Activated CD8-positive, alpha-beta T cell treated with anti-CD3 and anti-CD28 coated beads, Interleukin-2, amount 10 ng/mL, durations not matched to agents 7 days and 5 days (primary cell): ENCODE measurements at regions not wholly inside any gene's neighbourhood (a gene's known extent, or its start where the extent isn't known, plus 50 kb on each side); places are given as distances from the start of the nearest gene placed in this dataset.
"Not testable (repeated sequence)": the region's sequence is repeated elsewhere in the genome, so short reads cannot be mapped to it uniquely, and the experiment has no call there.

Experiments
- ATAC-seq: fragments of 150-1000 bp; cut with Tn5 transposase; one replicate; pipeline ENCODE4 v1.10.0; 2021; ENCODE audit warnings: moderate library complexity
- CTCF ChIA-PET: fragments of 350-600 bp; sonication (Branson Sonifier 250); formaldehyde crosslinking; loops from one replicate; lab custom pipeline; 2021; ENCODE audit warnings: antibody characterized with exemption; lab: Charles Lee
- POLR2A ChIA-PET: fragments of 350-600 bp; sonication (Branson Sonifier 250); formaldehyde crosslinking; loops from one replicate; lab custom pipeline; 2021; ENCODE audit warnings: antibody characterized with exemption; lab: Charles Lee
- DNase-seq: peaks from one replicate; pipeline ENCODE4 v3.0.0-alpha.2; 2020
- H3K27ac Mint-ChIP-seq: one replicate; pipeline ENCODE4 v1.8.0; 2021; ENCODE audit warnings: mild to moderate bottlenecking, mixed read lengths
- H3K27me3 Mint-ChIP-seq: one replicate; pipeline ENCODE4 v1.8.0; 2021; ENCODE audit warnings: low read depth, mixed read lengths
- H3K36me3 Mint-ChIP-seq: one replicate; pipeline ENCODE4 v1.8.0; 2021; ENCODE audit warnings: low read depth, mixed read lengths
- H3K4me1 Mint-ChIP-seq: one replicate; pipeline ENCODE4 v1.8.0; 2021; ENCODE audit warnings: low read depth, mixed read lengths
- H3K4me3 Mint-ChIP-seq: one replicate; pipeline ENCODE4 v1.8.0; 2021; ENCODE audit warnings: mild to moderate bottlenecking, mixed read lengths
- H3K9me3 Mint-ChIP-seq: one replicate; pipeline ENCODE4 v1.8.0; 2022; ENCODE audit warnings: mixed read lengths; ENCODE audit not compliant: insufficient read depth

- no peak overlapping the region for H3K4me3 Mint-ChIP-seq
- H3K27ac Mint-ChIP-seq = no peak overlapping the region
- ATAC-seq (no peak), DNase-seq (no peak)
- ChIA-PET CTCF (no interaction called here), POLR2A (no interaction called here)
- H3K9me3 Mint-ChIP-seq = peaks cover 21% of the 10 kb centered on the region
- H3K36me3 Mint-ChIP-seq = no peaks in the 10 kb centered on the region
- H3K27me3 Mint-ChIP-seq = no peaks in the 10 kb centered on the region
- H3K4me1 Mint-ChIP-seq = no peaks in the 10 kb centered on the region
Observed at GRCh38 chr9:79425840-79426239, 145.9 kb upstream of the TLE4 start.

- Mint-ChIP-seq H3K27me3 (peaks cover 2% of the 10 kb centered on the region), H3K36me3 (no peaks in the 10 kb centered on the region), H3K9me3 (peaks cover 16% of the 10 kb centered on the region), H3K4me3 (no peak overlapping the region), H3K4me1 (no peaks in the 10 kb centered on the region), H3K27ac (no peak overlapping the region)
- POLR2A ChIA-PET = no interaction called here
- no peak for ATAC-seq
- CTCF ChIA-PET = no interaction called here
- no peak for DNase-seq
Observed at GRCh38 chr9:79428422-79428821, 143.3 kb upstream of the TLE4 start.

GRCh38 chr9:79430619-79431018, 141.1 kb upstream of the TLE4 start:
- H3K27ac Mint-ChIP-seq = no peak overlapping the region
- H3K36me3 Mint-ChIP-seq = no peaks in the 10 kb centered on the region
- ATAC-seq (no peak), DNase-seq (no peak)
- H3K4me3 Mint-ChIP-seq = no peak overlapping the region
- H3K4me1 Mint-ChIP-seq = no peaks in the 10 kb centered on the region
- peaks cover 11% of the 10 kb centered on the region for H3K9me3 Mint-ChIP-seq
- peaks cover 2% of the 10 kb centered on the region for H3K27me3 Mint-ChIP-seq
- ChIA-PET POLR2A (no interaction called here), CTCF (no interaction called here)

- CTCF ChIA-PET = no interaction called here
- H3K4me1 Mint-ChIP-seq = no peaks in the 10 kb centered on the region
- peaks cover 2% of the 10 kb centered on the region for H3K27me3 Mint-ChIP-seq
- no peak overlapping the region for H3K27ac Mint-ChIP-seq
- peaks cover 5% of the 10 kb centered on the region for H3K9me3 Mint-ChIP-seq
- POLR2A ChIA-PET = no interaction called here
- no peak overlapping the region for H3K4me3 Mint-ChIP-seq
- no peak for ATAC-seq
- DNase-seq = no peak
- H3K36me3 Mint-ChIP-seq = no peaks in the 10 kb centered on the region
Observed at GRCh38 chr9:79431019-79431679, 140.6 kb upstream of the TLE4 start.

- CTCF ChIA-PET = interaction anchor here (0.7 kb wide), 1 partner anchor 15 kb away, joined by 3 read pairs; no protein-coding TSS in a partner anchor
- Mint-ChIP-seq H3K27me3 (peaks cover 2% of the 10 kb centered on the region), H3K4me3 (no peak overlapping the region), H3K27ac (no peak overlapping the region), H3K36me3 (no peaks in the 10 kb centered on the region), H3K4me1 (no peaks in the 10 kb centered on the region), H3K9me3 (peaks cover 4% of the 10 kb centered on the region)
- POLR2A ChIA-PET = no interaction called here
- ATAC-seq (no peak), DNase-seq (no peak)
Observed at GRCh38 chr9:79432485-79432884, 139.3 kb upstream of the TLE4 start.

- CTCF ChIA-PET = no interaction called here
- DNase-seq = no peak
- Mint-ChIP-seq H3K9me3 (peaks cover 4% of the 10 kb centered on the region), H3K27me3 (peaks cover 2% of the 10 kb centered on the region), H3K36me3 (no peaks in the 10 kb centered on the region), H3K4me1 (no peaks in the 10 kb centered on the region), H3K4me3 (no peak overlapping the region), H3K27ac (no peak overlapping the region)
- ATAC-seq = no peak
- POLR2A ChIA-PET = no interaction called here
Observed at GRCh38 chr9:79433703-79434102, 138.1 kb upstream of the TLE4 start.

- DNase-seq = peak; percentile 40
- H3K4me1 Mint-ChIP-seq, H3K36me3 Mint-ChIP-seq, CTCF ChIA-PET, H3K27me3 Mint-ChIP-seq, H3K27ac Mint-ChIP-seq, ATAC-seq, POLR2A ChIA-PET, H3K9me3 Mint-ChIP-seq: not testable (repeated sequence)
- peak overlapping the region; percentile 38 for H3K4me3 Mint-ChIP-seq
Observed at GRCh38 chr9:79439221-79439620, 132.5 kb upstream of the TLE4 start.

- Mint-ChIP-seq H3K4me1 (no peaks in the 10 kb centered on the region), H3K36me3 (no peaks in the 10 kb centered on the region), H3K9me3 (no peaks in the 10 kb centered on the region), H3K27me3 (no peaks in the 10 kb centered on the region), H3K4me3 (no peak overlapping the region), H3K27ac (no peak overlapping the region)
- ChIA-PET POLR2A (no interaction called here), CTCF (no interaction called here)
- ATAC-seq (no peak), DNase-seq (no peak)
Observed at GRCh38 chr9:79446523-79447307, 125.0 kb upstream of the TLE4 start.

- no peak overlapping the region for H3K4me3 Mint-ChIP-seq
- H3K27me3 Mint-ChIP-seq = peaks cover under 1% of the 10 kb centered on the region
- H3K27ac Mint-ChIP-seq = no peak overlapping the region
- ChIA-PET POLR2A (no interaction called here), CTCF (no interaction called here)
- H3K9me3 Mint-ChIP-seq = peaks cover 1% of the 10 kb centered on the region
- no peaks in the 10 kb centered on the region for H3K36me3 Mint-ChIP-seq
- no peak for DNase-seq
- H3K4me1 Mint-ChIP-seq = no peaks in the 10 kb centered on the region
- ATAC-seq = no peak
Observed at GRCh38 chr9:79447308-79447605, 124.5 kb upstream of the TLE4 start.

DNA sequence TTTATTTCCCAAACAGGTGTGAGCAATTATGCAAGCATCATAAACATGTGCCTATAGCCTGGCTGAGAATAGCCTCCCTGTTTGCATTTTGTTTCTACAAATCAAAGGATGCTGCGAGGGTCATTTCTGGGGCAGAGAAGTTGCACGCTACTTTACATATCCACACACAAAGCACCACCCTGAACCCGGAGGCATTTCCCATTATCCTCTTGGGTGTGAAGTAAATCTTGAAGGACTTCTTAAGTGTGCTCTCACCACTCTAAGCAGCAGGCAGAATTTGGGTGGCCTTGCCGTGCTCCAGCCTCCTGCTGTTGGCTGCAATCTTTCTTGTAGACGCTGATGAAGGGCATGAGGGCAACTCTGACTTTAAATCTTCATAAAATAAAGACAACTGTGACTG, 124.0 kb upstream of the TLE4 start:
- Mint-ChIP-seq H3K27me3 (peaks cover 2% of the 10 kb centered on the region), H3K27ac (no peak overlapping the region), H3K4me3 (no peak overlapping the region), H3K36me3 (no peaks in the 10 kb centered on the region), H3K4me1 (no peaks in the 10 kb centered on the region), H3K9me3 (peaks cover 4% of the 10 kb centered on the region)
- ATAC-seq (no peak), DNase-seq (no peak)
- POLR2A ChIA-PET = no interaction called here
- CTCF ChIA-PET = no interaction called here

DNA sequence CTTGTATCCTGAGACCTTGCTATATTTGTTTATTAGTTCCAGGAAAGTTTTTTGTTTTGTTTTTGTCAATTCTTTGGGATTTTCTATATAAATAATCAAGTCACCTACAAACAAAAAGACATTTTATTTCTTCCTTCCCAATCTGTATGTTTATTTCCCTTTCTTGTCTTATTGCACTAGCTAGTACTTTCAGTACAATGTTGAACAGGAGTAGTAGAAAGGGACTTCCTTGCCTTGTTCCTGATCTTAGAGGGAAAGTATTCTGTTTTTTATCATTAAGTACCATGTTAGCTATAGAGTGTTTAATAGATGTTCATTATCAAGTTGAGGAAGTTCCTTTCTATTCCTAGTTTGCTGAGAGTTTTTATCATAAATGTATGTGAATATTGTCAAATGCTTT, 119.5 kb upstream of the TLE4 start:
- ChIA-PET POLR2A (no interaction called here), CTCF (no interaction called here)
- no peak for DNase-seq
- H3K4me1 Mint-ChIP-seq = no peaks in the 10 kb centered on the region
- H3K36me3 Mint-ChIP-seq = no peaks in the 10 kb centered on the region
- H3K9me3 Mint-ChIP-seq = peaks cover 4% of the 10 kb centered on the region
- peaks cover 2% of the 10 kb centered on the region for H3K27me3 Mint-ChIP-seq
- no peak for ATAC-seq
- no peak overlapping the region for H3K4me3 Mint-ChIP-seq
- H3K27ac Mint-ChIP-seq = no peak overlapping the region

- Mint-ChIP-seq H3K27ac (no peak overlapping the region), H3K4me3 (no peak overlapping the region)
- ATAC-seq = no peak
Observed at GRCh38 chr9:79461712-79462111, 110.1 kb upstream of the TLE4 start.

More at GRCh38 chr9:79461712-79462111, 110.1 kb upstream of the TLE4 start:
- Mint-ChIP-seq H3K4me1 (no peaks in the 10 kb centered on the region), H3K27me3 (no peaks in the 10 kb centered on the region), H3K36me3 (no peaks in the 10 kb centered on the region), H3K9me3 (no peaks in the 10 kb centered on the region)
- ChIA-PET POLR2A (no interaction called here), CTCF (no interaction called here)
- DNase-seq = no peak
